GM18870 (cell line): ENCODE measurements at regions not wholly inside any gene's neighbourhood (a gene's known extent, or its start where the extent isn't known, plus 50 kb on each side); places are given as distances from the start of the nearest gene placed in this dataset.

Experiments used
- ATAC-seq: cut with Tn5 transposase; IDR thresholded peaks from one replicate; pipeline ENCODE4 v1.9.1; 2021; ENCODE audit warnings: moderate library complexity; ENCODE audit not compliant: unreplicated experiment

GRCh38 chr2:59538398-59538911 is 1015.0 kb downstream of the BCL11A start:
- ATAC-seq: no peak

- no peak for ATAC-seq
Measured at GRCh38 chr2:59532808-59533207, 1020.6 kb downstream of the BCL11A start.

DNA sequence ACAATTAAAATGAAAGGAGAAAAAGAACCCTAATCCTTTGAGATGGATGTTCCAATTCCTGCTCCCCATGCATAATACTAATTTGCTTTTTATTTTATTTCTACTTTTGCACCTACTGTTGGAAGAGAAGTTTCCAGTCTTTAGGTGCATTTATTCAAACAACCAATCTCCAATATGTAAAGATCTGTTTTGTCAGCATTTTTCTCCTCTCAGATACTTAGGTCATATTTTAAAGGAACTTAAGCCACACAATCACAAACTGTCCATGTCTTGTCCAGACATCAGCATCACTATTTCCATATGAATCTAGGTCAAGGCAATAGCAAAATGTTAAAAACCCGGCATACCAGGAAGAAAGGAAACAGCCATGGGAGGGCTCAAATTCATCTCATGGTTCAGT is 1023.2 kb downstream of the BCL11A start:
- ATAC-seq: no peak

- no peak for ATAC-seq
Measured at GRCh38 chr2:59529726-59530125, 1023.7 kb downstream of the BCL11A start.

DNA sequence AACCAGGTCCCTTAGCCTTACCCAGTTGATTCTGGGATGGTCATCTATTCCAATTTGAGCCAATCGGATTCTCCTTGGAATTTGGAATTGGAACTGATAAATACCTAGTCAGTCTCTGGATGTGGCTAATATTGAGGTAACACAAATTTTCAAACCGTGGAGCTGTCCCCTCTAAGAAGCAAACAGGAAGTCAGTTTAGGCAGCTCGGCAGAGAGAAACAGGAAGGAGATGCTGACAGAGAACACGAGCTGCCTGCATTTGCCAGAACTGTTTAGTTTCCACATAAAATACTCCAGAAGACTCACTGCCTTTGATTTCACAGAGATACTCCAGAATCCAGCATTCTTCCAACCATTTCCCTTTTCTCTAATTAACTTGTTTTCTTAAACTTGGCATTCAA is 1024.9 kb downstream of the BCL11A start:
- no peak for ATAC-seq

DNA sequence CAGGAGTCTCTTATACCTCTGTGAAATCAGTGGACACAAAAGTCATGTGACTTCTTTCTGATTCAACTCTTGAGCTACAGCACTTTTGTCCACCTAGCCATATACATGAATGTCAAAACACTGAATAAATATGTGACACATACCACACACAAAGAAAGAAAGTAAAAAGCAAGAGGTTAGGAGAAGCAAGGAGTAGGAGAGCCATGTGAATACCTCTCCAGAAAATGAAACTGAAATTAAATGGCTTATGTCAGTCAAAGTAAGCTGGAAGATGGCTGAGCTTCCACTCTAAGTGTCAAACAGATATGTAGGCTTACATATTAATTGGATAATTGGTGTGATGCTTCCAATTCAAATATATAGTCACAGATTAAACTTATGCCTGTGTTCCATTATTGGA is 1050.5 kb downstream of the BCL11A start:
- no peak for ATAC-seq

DNA sequence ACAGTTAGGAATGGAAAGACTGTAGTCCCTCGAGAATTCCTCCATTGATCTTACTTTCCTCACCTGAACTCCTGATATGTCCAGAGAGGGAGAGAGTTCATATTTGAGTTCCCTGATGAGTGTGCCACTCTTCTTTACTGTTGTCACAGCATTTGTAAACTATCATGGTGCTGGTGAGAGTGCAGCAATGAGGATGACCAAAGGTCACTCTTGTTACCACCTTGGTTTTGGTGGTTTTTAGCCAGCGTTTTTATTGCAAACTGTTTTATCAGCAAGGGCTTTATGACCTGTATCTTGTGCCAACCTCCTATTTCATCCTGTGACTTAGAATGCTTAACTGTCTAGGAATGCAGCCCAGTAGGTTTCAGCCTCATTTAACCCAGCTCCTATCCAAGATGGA is 1062.5 kb downstream of the BCL11A start:
- ATAC-seq: no peak

GRCh38 chr2:59490192-59490591 is 1063.3 kb downstream of the BCL11A start:
- ATAC-seq: no peak

- ATAC-seq: no peak
Measured at GRCh38 chr2:59484673-59485072, 1068.8 kb downstream of the BCL11A start.

DNA sequence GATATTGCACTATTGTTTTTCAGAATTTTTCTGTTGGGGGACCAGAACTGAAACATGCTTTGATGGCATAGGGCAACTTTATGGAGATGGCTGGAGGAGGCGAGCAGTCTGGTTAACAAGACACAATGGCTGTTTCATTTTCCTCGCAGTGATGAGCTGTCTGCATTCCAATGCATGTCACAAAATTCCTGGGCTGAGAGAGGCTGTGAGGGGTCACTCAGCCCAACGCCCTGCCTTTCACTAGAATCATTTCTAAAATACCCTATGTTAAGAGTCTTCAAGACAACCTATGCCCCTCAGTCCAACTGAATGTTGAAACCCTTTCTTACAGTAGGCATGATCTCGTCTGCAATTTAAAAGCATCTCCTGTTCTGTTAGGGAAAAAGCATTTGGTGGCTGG is 1090.0 kb downstream of the BCL11A start:
- ATAC-seq: no peak

- no peak for ATAC-seq
Measured at GRCh38 chr2:59462422-59463197, 1090.8 kb downstream of the BCL11A start.

DNA sequence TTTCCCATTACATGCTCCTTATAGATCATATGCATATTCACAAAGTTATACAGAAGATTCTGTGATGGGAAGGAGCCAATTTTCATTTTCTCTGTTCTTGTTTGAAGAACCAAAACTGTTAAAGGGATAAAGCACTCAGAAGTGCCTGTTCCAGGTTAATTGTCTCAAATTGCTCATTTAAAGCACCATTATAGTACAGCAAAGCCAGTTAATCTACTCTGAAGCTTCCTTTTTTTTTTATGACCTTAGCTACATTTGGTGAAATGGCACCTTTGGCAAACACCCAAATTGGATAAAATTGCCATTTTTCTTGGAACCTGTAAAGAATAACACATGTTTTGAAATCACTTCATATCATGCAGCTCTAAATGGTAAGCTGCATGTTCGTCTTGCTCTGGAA is 1092.3 kb downstream of the BCL11A start:
- ATAC-seq: no peak

GRCh38 chr2:59458800-59459199 is 1094.7 kb downstream of the BCL11A start:
- no peak for ATAC-seq

GRCh38 chr2:59456285-59456684 is 1097.2 kb downstream of the BCL11A start:
- ATAC-seq: no peak

GRCh38 chr2:59449274-59449673 is 1104.2 kb downstream of the BCL11A start:
- ATAC-seq: no peak

GRCh38 chr2:59440491-59440890 is 1113.0 kb downstream of the BCL11A start:
- no peak for ATAC-seq

DNA sequence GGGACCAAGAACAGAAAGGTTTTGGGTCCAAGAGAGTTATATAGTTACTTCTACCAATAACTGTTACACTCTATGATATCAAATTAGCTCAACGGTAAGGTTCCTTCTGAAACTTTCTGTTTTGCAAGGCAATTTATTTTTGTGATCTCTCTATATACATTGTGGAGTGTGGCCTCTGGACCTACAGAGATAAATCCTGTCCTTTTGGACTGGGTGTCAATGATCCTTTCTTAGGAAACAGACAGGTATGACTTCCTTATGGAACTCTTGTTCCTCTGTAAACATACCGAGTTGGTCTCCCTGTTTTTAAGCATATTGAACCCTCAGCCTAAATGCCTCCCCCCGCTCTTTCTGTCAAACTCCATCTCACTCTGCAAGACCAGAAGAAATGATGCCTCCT is 1117.8 kb downstream of the BCL11A start:
- no peak for ATAC-seq

GRCh38 chr2:59428940-59429339 is 1124.5 kb downstream of the BCL11A start:
- ATAC-seq: no peak

- ATAC-seq: no peak
Measured at GRCh38 chr2:59427980-59428379, 1125.5 kb downstream of the BCL11A start.

- ATAC-seq: no peak
Measured at GRCh38 chr2:59425247-59425646, 1128.2 kb downstream of the BCL11A start.

- no peak for ATAC-seq
Measured at GRCh38 chr2:59413751-59414570, 1139.5 kb downstream of the BCL11A start.

DNA sequence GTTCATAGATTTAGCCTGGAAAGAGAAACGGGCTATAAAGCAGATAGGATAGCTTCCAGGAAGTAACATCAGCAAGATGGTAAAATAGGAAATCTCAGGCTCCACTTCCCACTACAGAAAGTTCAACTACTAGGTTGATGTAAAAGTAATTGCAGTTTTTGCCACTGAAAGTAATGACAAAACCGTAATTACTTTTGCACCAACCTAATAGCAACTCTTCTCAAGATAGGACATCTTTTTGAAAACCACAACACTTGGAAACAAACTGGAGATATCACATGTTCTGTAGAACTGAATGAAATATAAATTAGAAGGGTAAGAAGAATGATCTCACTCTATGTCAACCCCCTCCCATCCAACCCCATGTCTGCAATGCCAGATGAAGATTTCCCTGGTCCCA is 1154.3 kb downstream of the BCL11A start:
- no peak for ATAC-seq
